GM19239 (cell line): ENCODE measurements at regions not wholly inside any gene's neighbourhood (a gene's known extent, or its start where the extent isn't known, plus 50 kb on each side); places are given as distances from the start of the nearest gene placed in this dataset.
"Not testable (repeated sequence)": the region's sequence is repeated elsewhere in the genome, so short reads cannot be mapped to it uniquely, and the experiment has no call there.

ENCODE experiments used
- DNase-seq: peaks from one replicate; pipeline ENCODE4 v3.0.0; 2011; ENCODE audit warnings: low spot score; ENCODE audit not compliant: insufficient read length
- FAIRE-seq: peaks from 2 replicates; lab custom pipeline; 2011; peaks lifted over from hg19 to GRCh38; lab: Jason Lieb, UNC

- DNase-seq (no peak), FAIRE-seq (no peak)
These were observed 215.5 kb upstream of the LMCD1 start for GRCh38 chr3:8286086-8286485.

GRCh38 chr3:8286749-8287148 lies 214.9 kb upstream of the LMCD1 start:
- FAIRE-seq = no peak
- DNase-seq = no peak

GRCh38 chr3:8290611-8291010 lies 211.0 kb upstream of the LMCD1 start:
- FAIRE-seq (no peak), DNase-seq (no peak)

- FAIRE-seq = no peak
- no peak for DNase-seq
These were observed 205.2 kb upstream of the LMCD1 start for GRCh38 chr3:8296461-8296860.

- no peak for DNase-seq
- FAIRE-seq = no peak
These were observed 203.3 kb upstream of the LMCD1 start for GRCh38 chr3:8298021-8298954.

- DNase-seq = peak; percentile 6
- FAIRE-seq = peak; percentile 75
These were observed 199.5 kb upstream of the LMCD1 start for GRCh38 chr3:8301977-8302735.

- DNase-seq (no peak), FAIRE-seq (no peak)
These were observed 198.2 kb upstream of the LMCD1 start for GRCh38 chr3:8303466-8303865.

GRCh38 chr3:8305371-8305770 lies 196.3 kb upstream of the LMCD1 start:
- DNase-seq (no peak), FAIRE-seq (no peak)

- DNase-seq = no peak
- no peak for FAIRE-seq
These were observed 194.0 kb upstream of the LMCD1 start for GRCh38 chr3:8307545-8308110.

GRCh38 chr3:8311321-8311720 lies 190.3 kb upstream of the LMCD1 start:
- FAIRE-seq (no peak), DNase-seq (no peak)

GRCh38 chr3:8312685-8313084 lies 188.9 kb upstream of the LMCD1 start:
- FAIRE-seq = no peak
- DNase-seq = no peak

- FAIRE-seq = no peak
These were observed 187.9 kb upstream of the LMCD1 start for GRCh38 chr3:8313560-8314267.

GRCh38 chr3:8315526-8315925 lies 186.1 kb upstream of the LMCD1 start:
- DNase-seq, FAIRE-seq: not testable (repeated sequence)

More at GRCh38 chr3:8313560-8314267, 187.9 kb upstream of the LMCD1 start:
- no peak for DNase-seq

GRCh38 chr3:8317661-8318649 lies 183.7 kb upstream of the LMCD1 start:
- FAIRE-seq = no peak
- no peak for DNase-seq

- DNase-seq = no peak
- FAIRE-seq = no peak
These were observed 181.5 kb upstream of the LMCD1 start for GRCh38 chr3:8319935-8320634.

- no peak for FAIRE-seq
These were observed 180.7 kb upstream of the LMCD1 start for GRCh38 chr3:8320711-8321458.

GRCh38 chr3:8324747-8325146 lies 176.9 kb upstream of the LMCD1 start:
- peak; percentile 22 for DNase-seq
- FAIRE-seq = no peak

More at GRCh38 chr3:8320711-8321458, 180.7 kb upstream of the LMCD1 start:
- no peak for DNase-seq

- FAIRE-seq = no peak
- no peak for DNase-seq
These were observed 176.3 kb upstream of the LMCD1 start for GRCh38 chr3:8325306-8325705.
